Muscle of back (tissue), 3 donors: ENCODE measurements at regions not wholly inside any gene's neighbourhood (a gene's known extent, or its start where the extent isn't known, plus 50 kb on each side); places are given as distances from the start of the nearest gene placed in this dataset.
A peak's percentile ranks its signal among the peaks of the same experiment; 100 is the strongest.

Experiments used
- DNase-seq, 3 donors: peaks; one replicate each; pipeline versions ENCODE4 v3.0.0 to v3.0.0-alpha.2; 2013

- no peak for DNase-seq
Measured at GRCh38 chr4:162640152-162640551, 476.4 kb upstream of the FSTL5 start.

DNA sequence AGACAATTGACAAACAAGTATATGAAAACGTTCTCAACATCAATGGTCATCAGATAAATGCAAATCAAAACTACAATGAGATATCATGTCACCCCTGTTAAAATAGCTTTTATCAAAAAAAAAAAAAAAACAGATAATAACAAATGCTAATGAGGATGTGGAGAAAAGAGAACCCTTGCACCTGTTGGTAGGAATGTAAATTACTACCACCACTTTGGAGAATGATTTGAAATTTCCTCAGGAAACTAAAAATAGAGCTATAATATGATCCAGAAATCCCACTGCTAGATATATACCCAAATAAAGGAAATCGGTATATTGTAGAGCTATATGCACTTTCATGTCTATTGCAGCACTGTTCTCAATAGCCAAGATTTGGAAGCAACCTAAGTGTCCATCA lies 470.6 kb upstream of the FSTL5 start:
- no peak for DNase-seq

- no peak for DNase-seq
Measured at GRCh38 chr4:162622664-162623063, 458.9 kb upstream of the FSTL5 start.

- no peak for DNase-seq
Measured at GRCh38 chr4:162610116-162610515, 446.3 kb upstream of the FSTL5 start.

GRCh38 chr4:162586266-162586665 lies 422.5 kb upstream of the FSTL5 start:
- DNase-seq: no peak

DNA sequence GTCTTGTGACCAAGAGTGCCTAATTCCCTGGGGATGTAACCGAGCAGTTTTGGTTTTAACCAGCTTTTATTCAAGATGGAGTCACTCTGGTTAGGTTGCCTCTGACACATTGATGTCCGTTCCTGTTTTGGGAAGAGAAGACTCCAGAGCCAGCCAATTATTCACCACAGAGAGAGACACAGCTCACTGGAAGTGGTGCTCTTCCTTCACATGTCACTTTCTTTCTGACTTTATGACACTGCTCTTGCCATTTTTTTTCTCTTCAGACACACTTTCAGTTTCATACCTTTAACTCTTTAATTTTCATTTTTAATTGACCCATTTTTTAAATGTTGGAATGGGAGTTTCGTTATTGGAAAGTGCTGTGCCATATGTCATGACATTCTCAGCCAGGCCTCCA lies 418.4 kb upstream of the FSTL5 start:
- no peak for DNase-seq

DNA sequence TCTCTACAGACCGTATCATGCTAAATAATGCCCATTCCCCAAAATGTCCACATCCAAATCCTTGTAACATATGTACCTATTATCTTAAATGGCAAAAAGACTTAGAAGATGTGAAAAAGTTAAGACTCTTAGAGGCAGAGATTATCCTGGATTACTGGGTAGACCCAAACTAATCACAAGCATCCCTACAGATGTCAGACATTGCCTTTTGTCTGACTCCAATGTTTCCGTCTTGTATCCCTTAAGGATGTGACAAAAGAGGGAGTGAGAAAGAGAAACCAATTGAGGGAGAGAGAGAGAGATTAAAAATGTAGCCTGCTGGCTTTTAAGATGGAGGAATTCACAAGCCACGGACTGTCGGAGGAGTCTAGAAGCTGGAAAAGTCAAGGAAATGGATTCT lies 401.9 kb upstream of the FSTL5 start:
- DNase-seq: no peak

DNA sequence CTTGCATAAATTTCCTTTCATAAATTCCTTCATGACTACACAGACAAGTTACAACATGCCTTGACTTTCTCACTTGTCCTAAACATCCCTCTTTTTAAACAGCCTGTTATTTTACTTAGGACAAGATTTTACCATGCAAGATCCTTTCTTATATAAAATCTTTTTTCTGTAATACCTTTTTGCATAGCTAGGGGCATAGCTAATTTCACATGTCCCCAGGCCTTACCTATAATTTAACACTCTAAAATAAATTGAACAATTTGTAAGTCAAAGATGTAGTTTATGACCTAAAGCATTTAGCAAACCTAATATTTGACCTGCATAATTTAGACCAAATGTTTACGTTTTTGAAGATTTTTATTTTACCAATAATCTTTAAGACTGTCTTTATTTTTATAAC lies 396.3 kb upstream of the FSTL5 start:
- DNase-seq: no peak

DNA sequence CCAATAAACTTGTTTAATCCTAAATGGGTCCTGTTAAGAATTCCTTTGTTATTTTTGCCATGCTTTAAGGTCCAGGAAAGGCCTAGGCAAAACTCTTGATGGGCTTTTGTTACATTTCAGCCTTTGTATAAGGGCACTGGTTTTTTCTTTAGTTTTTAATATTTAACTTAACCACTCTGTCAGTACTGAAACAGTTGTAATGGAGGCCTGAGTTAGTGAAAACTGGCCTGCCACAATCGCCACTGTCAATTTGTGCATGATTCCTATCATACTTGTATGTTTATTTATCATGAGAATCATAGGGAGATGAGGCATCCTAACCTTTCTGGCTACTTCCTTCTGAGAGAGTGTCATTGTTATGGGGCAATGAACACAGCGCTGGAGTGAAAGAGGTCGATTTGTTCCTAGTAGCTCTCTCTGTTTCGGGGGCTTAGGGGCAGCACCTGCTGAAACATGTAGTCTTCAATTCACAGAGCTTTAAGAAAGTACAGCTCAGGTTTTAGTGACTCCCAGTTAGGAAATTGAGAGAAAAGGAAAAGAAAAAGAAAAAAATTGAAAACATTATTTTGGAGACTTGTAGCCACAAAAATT lies 393.8 kb upstream of the FSTL5 start:
- DNase-seq: no peak

GRCh38 chr4:162535121-162535520 lies 371.3 kb upstream of the FSTL5 start:
- no peak for DNase-seq

DNA sequence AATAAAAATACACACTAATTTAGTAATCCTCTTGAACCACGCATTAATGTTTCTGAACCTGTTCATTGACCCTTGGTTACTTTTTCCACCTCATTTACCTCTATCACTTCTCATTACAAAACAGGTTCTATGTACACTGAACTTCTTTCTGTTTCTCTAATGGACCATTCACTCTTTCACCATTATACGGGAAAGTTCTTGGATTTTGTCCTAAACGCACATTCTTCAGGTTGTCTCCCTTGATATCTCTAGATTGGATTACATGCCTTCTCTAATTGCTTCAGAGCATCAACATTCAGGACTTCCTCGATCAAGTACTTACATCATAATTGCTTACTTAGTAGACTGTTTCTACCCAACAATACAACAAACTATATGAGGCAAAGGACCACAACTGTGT lies 359.4 kb upstream of the FSTL5 start:
- no peak for DNase-seq

DNA sequence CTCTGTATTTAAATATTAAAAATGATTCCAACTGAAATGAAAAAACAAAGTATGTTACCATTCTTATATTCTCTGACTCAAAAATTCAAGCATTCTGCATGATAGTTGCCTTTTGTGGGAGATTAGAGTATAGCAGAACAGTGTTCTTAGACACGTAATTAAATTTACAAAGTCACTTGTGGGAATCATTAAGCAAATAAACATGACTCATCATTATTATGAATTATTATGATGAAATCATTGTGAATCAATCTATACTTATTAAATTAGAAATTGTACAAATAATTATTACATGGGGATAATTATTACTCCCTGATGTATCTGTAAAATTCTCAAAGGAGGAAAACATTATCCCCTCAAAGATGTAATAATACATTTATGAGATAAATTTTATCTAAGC lies 358.9 kb upstream of the FSTL5 start:
- no peak for DNase-seq

- DNase-seq: no peak
Measured at GRCh38 chr4:162510937-162511336, 347.1 kb upstream of the FSTL5 start.

- no peak for DNase-seq
Measured at GRCh38 chr4:162510115-162510514, 346.3 kb upstream of the FSTL5 start.

GRCh38 chr4:162509333-162509732 lies 345.5 kb upstream of the FSTL5 start:
- DNase-seq: no peak

GRCh38 chr4:162506253-162506652 lies 342.5 kb upstream of the FSTL5 start:
- peak; percentile 12 to 20 (median 13) for DNase-seq

GRCh38 chr4:162503868-162504267 lies 340.1 kb upstream of the FSTL5 start:
- no peak for DNase-seq

- no peak for DNase-seq
Measured at GRCh38 chr4:162502109-162502508, 338.3 kb upstream of the FSTL5 start.

DNA sequence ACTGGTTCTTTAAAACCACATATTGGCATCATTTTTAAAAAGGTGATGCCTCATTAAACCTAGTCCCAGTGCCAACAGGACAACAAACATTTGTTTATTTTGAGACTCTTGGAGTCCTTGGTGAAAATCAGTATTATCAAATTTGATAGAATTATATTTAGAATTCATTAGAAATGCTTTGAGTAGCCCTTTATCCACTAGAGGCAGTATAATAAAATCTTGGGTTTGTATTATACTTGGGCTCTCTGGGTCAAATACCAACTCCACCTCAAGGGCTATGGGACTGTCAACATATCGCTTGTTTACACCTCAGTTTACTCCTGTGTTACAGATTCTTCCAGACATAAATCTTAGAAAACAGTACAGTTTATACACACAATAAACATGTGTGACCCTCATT lies 335.7 kb upstream of the FSTL5 start:
- DNase-seq: no peak

DNA sequence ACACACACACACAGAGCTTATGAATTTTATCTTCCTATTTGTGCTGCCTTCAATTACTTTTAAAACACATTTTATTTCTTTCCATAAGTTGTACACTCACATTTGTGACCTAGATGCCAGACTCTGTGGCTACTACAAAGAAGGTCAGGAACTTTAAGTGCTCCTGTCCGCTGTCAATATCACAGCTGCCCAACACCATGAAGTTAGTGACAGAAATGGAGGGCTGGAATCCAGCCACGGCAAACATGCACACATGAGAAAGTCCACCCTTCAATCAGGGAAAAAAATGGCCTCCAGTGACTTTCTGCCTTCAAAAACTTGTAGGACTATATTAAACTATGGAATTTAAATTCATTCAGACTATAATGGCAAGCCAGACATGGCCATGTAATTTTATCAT lies 334.4 kb upstream of the FSTL5 start:
- DNase-seq: peak in 1 of 3 donors; percentile 10

DNA sequence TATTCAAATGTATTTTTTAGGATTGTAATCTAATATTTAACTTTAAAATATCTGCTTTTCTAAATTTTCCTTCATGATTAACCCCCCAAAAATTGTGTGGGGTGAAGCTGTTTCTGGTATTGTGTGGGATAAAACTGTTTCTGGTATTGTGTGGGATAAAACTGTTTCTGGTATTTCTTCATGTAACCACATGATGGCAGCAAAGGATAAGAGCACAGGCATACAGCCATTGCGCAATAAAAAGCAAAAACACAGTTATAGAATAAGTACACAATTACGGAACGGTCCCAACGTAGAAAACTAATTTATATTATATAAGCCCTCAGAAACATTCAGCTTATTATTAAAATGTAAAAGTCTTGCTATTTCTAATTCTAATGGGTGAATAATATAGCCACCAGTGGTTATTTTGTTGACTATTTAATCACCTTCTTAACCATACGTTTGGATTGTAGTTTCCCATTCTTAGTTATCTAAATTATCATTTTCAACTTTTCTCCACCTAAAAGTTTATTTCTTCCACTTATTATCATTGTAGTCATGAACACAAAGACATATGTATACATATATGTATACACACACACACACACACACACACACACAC lies 333.9 kb upstream of the FSTL5 start:
- DNase-seq: peak; percentile 27 to 62 (median 55)

GRCh38 chr4:162494935-162495334 lies 331.1 kb upstream of the FSTL5 start:
- DNase-seq: no peak

DNA sequence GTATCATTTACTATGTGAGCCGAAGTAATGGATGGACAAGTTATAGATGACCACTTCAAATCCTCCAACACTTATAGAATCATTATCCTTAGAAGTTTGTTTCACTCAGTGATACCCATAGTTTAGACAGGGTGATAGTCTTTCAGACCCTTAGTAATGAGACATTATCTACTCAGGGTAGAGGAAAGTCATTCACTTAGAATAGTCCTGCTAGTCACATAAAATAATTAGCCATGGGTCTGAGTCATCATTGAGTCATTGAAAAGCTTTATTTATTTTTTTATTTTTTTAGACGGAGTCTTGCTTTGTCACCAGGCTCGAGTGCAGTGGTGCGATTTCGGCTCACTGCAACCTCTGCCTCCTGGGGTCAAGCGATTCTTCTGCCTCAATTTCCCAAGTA lies 321.7 kb upstream of the FSTL5 start:
- peak in 1 of 3 donors; percentile 7 for DNase-seq

DNA sequence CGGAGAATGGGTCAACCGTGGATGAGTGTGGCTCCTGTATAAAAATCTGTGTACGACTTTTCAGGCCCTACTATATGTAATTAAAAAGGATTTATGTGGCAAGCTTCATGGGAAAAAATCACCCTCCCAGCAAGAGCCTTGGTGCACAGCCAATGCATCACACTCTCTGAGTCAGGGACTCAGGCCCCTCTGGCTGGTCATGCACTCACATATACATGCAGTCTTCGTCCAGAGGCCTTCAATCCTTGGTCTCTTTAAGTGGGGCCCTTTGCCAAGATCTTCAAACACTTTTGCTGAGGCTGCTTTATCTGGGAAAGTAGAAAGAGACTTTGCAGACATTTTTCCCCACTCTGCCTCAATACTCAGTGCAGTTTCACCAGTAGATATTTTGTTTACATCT lies 311.4 kb upstream of the FSTL5 start:
- DNase-seq: peak in 1 of 3 donors; percentile 3
